ENCODE measurements at regions not wholly inside any gene's neighbourhood (a gene's known extent, or its start where the extent isn't known, plus 50 kb on each side); places are given as distances from the start of the nearest gene placed in this dataset.
A peak's percentile ranks its signal among the peaks of the same experiment; 100 is the strongest.

DNA sequence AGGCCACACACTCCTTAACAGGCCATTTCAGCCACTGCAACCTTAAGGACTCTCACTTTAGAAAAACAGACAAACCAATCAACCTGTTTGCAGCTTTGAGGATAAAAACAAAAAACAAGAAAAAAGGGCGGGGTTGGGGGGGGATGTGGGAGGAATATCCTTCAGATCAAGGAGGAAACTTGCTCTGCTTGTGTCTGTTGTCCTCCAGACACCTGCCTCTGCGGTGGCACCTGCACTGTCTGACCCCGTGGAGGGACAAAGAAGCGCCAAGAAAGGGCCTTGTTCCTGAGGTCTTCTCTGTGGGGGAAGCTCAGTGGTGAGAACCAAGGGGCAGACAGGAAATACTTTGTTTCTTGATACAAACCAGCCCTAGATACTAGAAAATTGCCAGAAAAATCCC lies 70.5 kb downstream of the POLR2M start:
- POLR2A ChIA-PET = interaction anchor here (1.1 kb wide), 1 partner anchor 47 kb away, joined by 3 read pairs; no protein-coding TSS in a partner anchor

DNA sequence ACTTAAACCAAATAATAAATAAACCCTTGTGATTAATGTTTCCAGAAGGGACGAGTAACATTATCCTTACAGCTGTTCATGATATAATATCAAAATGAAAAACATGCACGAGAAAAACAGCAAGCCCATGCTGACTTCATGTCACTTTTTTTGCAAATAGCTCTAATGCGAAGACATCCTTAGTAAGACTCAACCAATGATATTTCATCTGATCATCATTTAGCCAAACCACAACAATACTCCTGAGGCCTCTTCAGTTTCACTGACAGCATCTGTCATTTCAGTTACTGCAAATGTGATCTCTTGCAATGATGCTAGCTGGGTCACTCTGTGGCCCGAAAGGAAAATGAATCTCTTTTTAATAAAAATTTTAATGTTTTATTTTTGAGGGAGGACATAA lies 74.0 kb downstream of the POLR2M start:
- no peaks in the 10 kb centered on the region for H3K9me3 Mint-ChIP-seq

More for the DNA sequence above, 70.5 kb downstream of the POLR2M start:
- TF ChIP-seq CTCF (IDR thresholded peaks at IDR 0.05) = no peak
- Mint-ChIP-seq H3K27ac (peak overlapping the region; percentile 26), H3K4me3 (no peak overlapping the region), H3K27me3 (no peaks in the 10 kb centered on the region), H3K4me1 (ENCODE audit: low read depth) (peaks cover 15% of the 10 kb centered on the region), H3K36me3 (ENCODE audit: low read depth) (no peaks in the 10 kb centered on the region), H3K9me3 (no peaks in the 10 kb centered on the region)
- no peak for ATAC-seq
- no peak for DNase-seq
- CTCF ChIA-PET = interaction anchor here (1.5 to 3.2 kb wide), 2 partner anchors 10 to 84 kb away, joined by 3 to 12 read pairs; no protein-coding TSS in a partner anchor
- intact Hi-C loops (cut with micrococcal nuclease) = no loop called here

DNA sequence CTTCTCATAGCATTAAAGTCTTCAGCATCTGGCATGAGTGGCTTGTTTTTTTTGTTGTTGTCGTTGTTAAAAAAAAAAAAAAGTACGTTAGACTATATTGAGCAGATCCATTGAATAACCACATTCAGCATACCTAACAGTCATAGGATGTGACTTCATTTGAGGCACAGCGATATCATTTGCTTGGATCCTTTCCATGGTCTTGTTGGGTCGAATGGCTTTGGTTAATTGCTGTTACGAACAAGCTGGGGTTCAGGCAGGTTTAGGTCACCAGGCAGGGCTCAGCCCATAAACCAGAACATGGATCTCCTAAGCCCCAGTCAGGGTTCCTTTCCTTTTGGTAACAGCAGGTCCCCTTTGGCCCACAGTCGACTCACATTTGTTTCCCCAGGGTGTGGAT lies 76.2 kb downstream of the POLR2M start:
- ATAC-seq (no peak), DNase-seq (no peak)
- no peaks in the 10 kb centered on the region for H3K36me3 Mint-ChIP-seq (ENCODE audit: low read depth)
- intact Hi-C loops (cut with micrococcal nuclease) = no loop called here
- TF ChIP-seq CTCF (IDR thresholded peaks at IDR 0.05) = no peak
- ChIA-PET POLR2A (no interaction called here), CTCF (no interaction called here)
- peaks cover 7% of the 10 kb centered on the region for H3K4me1 Mint-ChIP-seq (ENCODE audit: low read depth)
- H3K27me3 Mint-ChIP-seq = peaks cover 2% of the 10 kb centered on the region
- H3K4me3 Mint-ChIP-seq = no peak overlapping the region
- no peak overlapping the region for H3K27ac Mint-ChIP-seq
- no peaks in the 10 kb centered on the region for H3K9me3 Mint-ChIP-seq

More for the DNA sequence above, 74.0 kb downstream of the POLR2M start:
- ChIA-PET POLR2A (interaction anchor here (1.4 kb wide), 1 partner anchor 74 kb away, joined by 4 read pairs; the partner anchor contains the start of gene POLR2M), CTCF (interaction anchor here (0.9 to 1.5 kb wide), 2 partner anchors 12 to 48 kb away, joined by 4 read pairs; no protein-coding TSS in a partner anchor)
- ATAC-seq (no peak), DNase-seq (no peak)
- intact Hi-C loops (cut with micrococcal nuclease) = no loop called here
- no peaks in the 10 kb centered on the region for H3K27me3 Mint-ChIP-seq
- no peak for TF ChIP-seq CTCF (IDR thresholded peaks at IDR 0.05)
- peaks cover 15% of the 10 kb centered on the region for H3K4me1 Mint-ChIP-seq (ENCODE audit: low read depth)
- no peak overlapping the region for H3K4me3 Mint-ChIP-seq
- no peaks in the 10 kb centered on the region for H3K36me3 Mint-ChIP-seq (ENCODE audit: low read depth)
- H3K27ac Mint-ChIP-seq = no peak overlapping the region

DNA sequence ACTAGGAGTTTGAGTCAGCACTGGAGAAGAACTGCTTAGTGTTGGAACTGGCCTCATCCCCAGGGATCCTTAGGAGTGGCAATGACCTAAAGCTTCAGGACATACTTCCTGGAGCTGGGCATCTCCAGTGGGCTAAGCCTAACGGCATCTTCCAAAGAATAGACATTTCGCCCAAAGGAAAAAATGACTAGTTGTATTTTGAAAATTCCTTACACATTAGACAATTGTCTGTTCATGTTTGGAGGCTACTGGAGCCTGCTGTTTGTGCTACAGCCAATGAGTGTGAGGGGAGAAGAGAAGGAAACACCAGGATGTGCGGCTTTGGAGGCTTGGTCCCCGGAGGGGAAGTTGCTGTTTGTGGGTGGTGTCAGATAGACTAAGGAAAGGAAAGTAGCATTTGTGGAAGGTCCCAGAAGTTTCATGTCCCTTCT lies 77.6 kb downstream of the POLR2M start:
- intact Hi-C loops (cut with micrococcal nuclease) = no loop called here
- Mint-ChIP-seq H3K4me3 (no peak overlapping the region), H3K27me3 (peaks cover 3% of the 10 kb centered on the region), H3K4me1 (ENCODE audit: low read depth) (peaks cover 2% of the 10 kb centered on the region), H3K27ac (no peak overlapping the region), H3K9me3 (no peaks in the 10 kb centered on the region), H3K36me3 (ENCODE audit: low read depth) (no peaks in the 10 kb centered on the region)
- POLR2A ChIA-PET = interaction anchor here (0.8 kb wide), 1 partner anchor 76 kb away, joined by 3 read pairs; no protein-coding TSS in a partner anchor
- DNase-seq (no peak), ATAC-seq (no peak)
- no peak for TF ChIP-seq CTCF (IDR thresholded peaks at IDR 0.05)
- CTCF ChIA-PET = interaction anchor here (1.8 kb wide), 1 partner anchor 76 kb away, joined by 9 read pairs; no protein-coding TSS in a partner anchor

- Mint-ChIP-seq H3K4me3 (no peak overlapping the region), H3K27me3 (peaks cover 3% of the 10 kb centered on the region), H3K9me3 (no peaks in the 10 kb centered on the region), H3K4me1 (ENCODE audit: low read depth) (peaks cover 2% of the 10 kb centered on the region), H3K36me3 (ENCODE audit: low read depth) (no peaks in the 10 kb centered on the region), H3K27ac (no peak overlapping the region)
- DNase-seq = no peak
- ATAC-seq = no peak
- intact Hi-C loops (cut with micrococcal nuclease) = no loop called here
- POLR2A ChIA-PET = interaction anchor here (0.8 kb wide), 1 partner anchor 75 kb away, joined by 3 read pairs; no protein-coding TSS in a partner anchor
- CTCF ChIA-PET = interaction anchor here (1.8 kb wide), 1 partner anchor 76 kb away, joined by 9 read pairs; no protein-coding TSS in a partner anchor
- no peak for TF ChIP-seq CTCF (IDR thresholded peaks at IDR 0.05)
These were observed 78.5 kb downstream of the POLR2M start for GRCh38 chr15:57785039-57785438.

Data from activated CD8-positive, alpha-beta T cell treated with anti-CD3 and anti-CD28 coated beads for 36 hours (primary cell).